ENCODE measurements at regions not wholly inside any gene's neighbourhood (a gene's known extent, or its start where the extent isn't known, plus 50 kb on each side); places are given as distances from the start of the nearest gene placed in this dataset.

DNA sequence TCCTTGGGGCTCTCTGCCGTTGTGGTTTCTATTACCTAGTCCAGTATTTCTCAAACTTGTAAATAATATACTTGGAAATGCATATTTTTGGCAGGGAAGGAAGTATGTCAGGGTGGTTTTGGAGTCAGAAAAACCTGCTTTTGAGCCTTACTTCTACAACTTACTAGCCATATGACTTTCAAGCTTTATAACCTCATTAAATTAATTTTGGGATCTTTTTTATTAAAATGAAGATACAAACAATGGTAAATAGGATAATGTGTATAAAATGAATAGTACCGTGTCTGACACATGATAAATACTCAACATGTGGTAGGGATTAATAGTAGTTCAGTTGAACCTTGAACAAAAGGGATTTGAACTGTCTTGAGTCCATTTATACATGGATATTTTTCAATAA lies 406.3 kb downstream of the ATP23 start:
- ATAC-seq (no peak), DNase-seq (ENCODE audit: low read depth, low spot score) (no peak)
- Histone ChIP-seq H3K4me3 (ENCODE audit: low read depth in 2 of 2, low read length in 2 of 2) (no peak overlapping the region), H3K27ac (ENCODE audit: low read length) (peak overlapping the region; percentile 54; the same call in 1 of the 2 replicates), H3K4me1 (ENCODE audit: control insufficient read depth, insufficient read depth, low read length) (no peaks in the 10 kb centered on the region; the same call in 1 of the 2 replicates), H3K36me3 (ENCODE audit: control insufficient read depth, insufficient read depth, low read length) (no peaks in the 10 kb centered on the region), H3K27me3 (ENCODE audit: control insufficient read depth, insufficient read depth, low read length) (no peaks in the 10 kb centered on the region), H3K9me3 (ENCODE audit: control insufficient read depth, insufficient read depth, low read depth, low read length) (no peaks in the 10 kb centered on the region; the same call in 1 of the 2 replicates)
- CTCF ChIA-PET, result interaction anchor here (1.5 kb wide), 1 partner anchor 802 kb away, joined by 5 read pairs; no protein-coding TSS in a partner anchor
- TF ChIP-seq TCF7L2 (IDR thresholded peaks at IDR 0.05; ENCODE audit: low read depth, low read length), result no peak
- BruUV-seq (replicated peaks), result no TSS peak
- POLR2A ChIA-PET, result no interaction called here
- intact Hi-C loops (cut with micrococcal nuclease; ENCODE audit: unreplicated experiment), result loop anchor here (5.0 to 10.0 kb wide), 4 partner anchors 195 to 800 kb away; no protein-coding TSS in a partner anchor
- in situ Hi-C loops (cut with HindIII; ENCODE audit: low pct_unique_long_range_greater_than_20kb, low sequenced_read_pairs), result no loop called here

DNA sequence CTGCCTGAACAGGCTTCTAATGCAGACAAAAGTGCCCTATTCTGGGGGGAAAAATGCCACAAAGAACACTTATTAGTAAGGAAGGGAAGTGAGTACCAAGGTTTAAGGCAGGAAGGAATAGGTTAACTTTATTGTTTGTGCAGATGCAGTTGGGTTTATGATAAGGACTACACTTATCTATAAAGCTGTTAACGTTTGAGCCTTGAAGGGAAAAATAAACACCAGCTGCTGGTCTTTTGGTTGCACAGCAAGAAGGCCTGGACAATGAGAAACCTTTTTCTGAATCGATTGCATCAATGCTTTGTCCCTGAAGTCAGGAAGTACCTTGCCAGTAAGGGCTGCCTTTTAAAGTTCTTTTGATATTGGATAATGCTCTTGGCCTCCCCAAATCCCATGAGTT lies 407.8 kb downstream of the ATP23 start:
- no peaks in the 10 kb centered on the region for H3K27me3 ChIP-seq (ENCODE audit: control insufficient read depth, insufficient read depth, low read length)
- ChIA-PET POLR2A (no interaction called here), CTCF (no interaction called here)
- TF ChIP-seq CTCF (IDR thresholded peaks at IDR 0.05), result no peak
- TF ChIP-seq, protein P1, sequence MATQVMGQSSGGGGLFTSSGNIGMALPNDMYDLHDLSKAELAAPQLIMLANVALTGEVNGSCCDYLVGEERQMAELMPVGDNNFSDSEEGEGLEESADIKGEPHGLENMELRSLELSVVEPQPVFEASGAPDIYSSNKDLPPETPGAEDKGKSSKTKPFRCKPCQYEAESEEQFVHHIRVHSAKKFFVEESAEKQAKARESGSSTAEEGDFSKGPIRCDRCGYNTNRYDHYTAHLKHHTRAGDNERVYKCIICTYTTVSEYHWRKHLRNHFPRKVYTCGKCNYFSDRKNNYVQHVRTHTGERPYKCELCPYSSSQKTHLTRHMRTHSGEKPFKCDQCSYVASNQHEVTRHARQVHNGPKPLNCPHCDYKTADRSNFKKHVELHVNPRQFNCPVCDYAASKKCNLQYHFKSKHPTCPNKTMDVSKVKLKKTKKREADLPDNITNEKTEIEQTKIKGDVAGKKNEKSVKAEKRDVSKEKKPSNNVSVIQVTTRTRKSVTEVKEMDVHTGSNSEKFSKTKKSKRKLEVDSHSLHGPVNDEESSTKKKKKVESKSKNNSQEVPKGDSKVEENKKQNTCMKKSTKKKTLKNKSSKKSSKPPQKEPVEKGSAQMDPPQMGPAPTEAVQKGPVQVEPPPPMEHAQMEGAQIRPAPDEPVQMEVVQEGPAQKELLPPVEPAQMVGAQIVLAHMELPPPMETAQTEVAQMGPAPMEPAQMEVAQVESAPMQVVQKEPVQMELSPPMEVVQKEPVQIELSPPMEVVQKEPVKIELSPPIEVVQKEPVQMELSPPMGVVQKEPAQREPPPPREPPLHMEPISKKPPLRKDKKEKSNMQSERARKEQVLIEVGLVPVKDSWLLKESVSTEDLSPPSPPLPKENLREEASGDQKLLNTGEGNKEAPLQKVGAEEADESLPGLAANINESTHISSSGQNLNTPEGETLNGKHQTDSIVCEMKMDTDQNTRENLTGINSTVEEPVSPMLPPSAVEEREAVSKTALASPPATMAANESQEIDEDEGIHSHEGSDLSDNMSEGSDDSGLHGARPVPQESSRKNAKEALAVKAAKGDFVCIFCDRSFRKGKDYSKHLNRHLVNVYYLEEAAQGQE (IDR thresholded peaks at IDR 0.05; ENCODE audit: insufficient read depth in 1 of 2, low read depth in 2 of 2, low read length in 1 of 2), result no peak
- no peak for TF ChIP-seq POLR2AphosphoS5 (IDR thresholded peaks at IDR 0.05; ENCODE audit: low read depth, low read length)
- TF ChIP-seq SIN3A (IDR thresholded peaks at IDR 0.05; ENCODE audit: borderline replicate concordance, insufficient read depth, low read depth, low read length), result no peak
- TF ChIP-seq TCF7L2 (IDR thresholded peaks at IDR 0.05; ENCODE audit: low read depth, low read length), result no peak
- H3K4me3 ChIP-seq (ENCODE audit: low read depth in 2 of 2, low read length in 2 of 2), result no peak overlapping the region
- no peaks in the 10 kb centered on the region for H3K36me3 ChIP-seq (ENCODE audit: control insufficient read depth, insufficient read depth, low read length)
- H3K4me1 ChIP-seq (ENCODE audit: control insufficient read depth, insufficient read depth, low read length), result no peaks in the 10 kb centered on the region; the same call in 1 of the 2 replicates
- DNase-seq (ENCODE audit: low read depth, low spot score) (no peak), ATAC-seq (no peak)
- H3K9me3 ChIP-seq (ENCODE audit: control insufficient read depth, insufficient read depth, low read depth, low read length), result no peaks in the 10 kb centered on the region; the same call in 1 of the 2 replicates
- no TSS peak for BruUV-seq (replicated peaks)
- in situ Hi-C loops (cut with HindIII; ENCODE audit: low pct_unique_long_range_greater_than_20kb, low sequenced_read_pairs) (no loop called here), intact Hi-C loops (cut with micrococcal nuclease; ENCODE audit: unreplicated experiment) (loop anchor here (5.0 to 10.0 kb wide), 4 partner anchors 193 to 798 kb away; no protein-coding TSS in a partner anchor)
- H3K27ac ChIP-seq (ENCODE audit: low read length), result peak overlapping the region; percentile 23; the same call in 1 of the 2 replicates

GRCh38 chr12:58356794-58357193 lies 415.4 kb downstream of the ATP23 start:
- Histone ChIP-seq H3K27me3 (ENCODE audit: control insufficient read depth, insufficient read depth, low read length) (no peaks in the 10 kb centered on the region), H3K9me3 (ENCODE audit: control insufficient read depth, insufficient read depth, low read depth, low read length) (no peaks in the 10 kb centered on the region), H3K4me3 (ENCODE audit: low read depth in 2 of 2, low read length in 2 of 2) (no peak overlapping the region), H3K27ac (ENCODE audit: low read length) (no peak overlapping the region), H3K36me3 (ENCODE audit: control insufficient read depth, insufficient read depth, low read length) (no peaks in the 10 kb centered on the region), H3K4me1 (ENCODE audit: control insufficient read depth, insufficient read depth, low read length) (no peaks in the 10 kb centered on the region)
- BruUV-seq (replicated peaks), result no TSS peak
- intact Hi-C loops (cut with micrococcal nuclease; ENCODE audit: unreplicated experiment), result no loop called here
- DNase-seq (ENCODE audit: low read depth, low spot score) (no peak), ATAC-seq (no peak)
- CTCF ChIA-PET, result no interaction called here
- POLR2A ChIA-PET, result no interaction called here
- TF ChIP-seq CTCF (IDR thresholded peaks at IDR 0.05), result no peak
- in situ Hi-C loops (cut with HindIII; ENCODE audit: low pct_unique_long_range_greater_than_20kb, low sequenced_read_pairs), result no loop called here

Data from Panc1 (cell line).